Progenitor cell of endocrine pancreas (in vitro differentiated cells): ENCODE measurements at regions not wholly inside any gene's neighbourhood (a gene's known extent, or its start where the extent isn't known, plus 50 kb on each side); places are given as distances from the start of the nearest gene placed in this dataset.

Experiments
- DNase-seq: peaks from one replicate; pipeline ENCODE4 v3.0.0; 2021; ENCODE audit warnings: low spot score; ENCODE audit not compliant: unreplicated experiment
- H3K27ac Mint-ChIP-seq: 2 replicates; pipeline ENCODE4 v1.8.0; 2021; ENCODE audit warnings: mild to moderate bottlenecking, moderate library complexity, mixed read lengths
- H3K27me3 Mint-ChIP-seq: 2 replicates; pipeline ENCODE4 v1.8.0; 2021; ENCODE audit warnings: mixed read lengths
- H3K36me3 Mint-ChIP-seq: 2 replicates; pipeline ENCODE4 v1.8.0; 2022; ENCODE audit warnings: mixed read lengths; ENCODE audit not compliant: insufficient read depth
- H3K4me1 Mint-ChIP-seq: 2 replicates; pipeline ENCODE4 v1.8.0; 2021; ENCODE audit warnings: low read depth, mixed read lengths
- H3K4me3 Mint-ChIP-seq: 2 replicates; pipeline ENCODE4 v1.8.0; 2021; ENCODE audit warnings: low read depth, mild to moderate bottlenecking, moderate library complexity, mixed read lengths
- H3K9me3 Mint-ChIP-seq: 2 replicates; pipeline ENCODE4 v1.8.0; 2021; ENCODE audit warnings: low read depth, mixed read lengths
- CTCF ChIP-seq: fragments of 200-600 bp; sonication (generic); IDR thresholded peaks from one replicate; pipeline ENCODE4 v1.5.0; 2021; ENCODE audit warnings: antibody characterized with exemption, mild to moderate bottlenecking; ENCODE audit not compliant: unreplicated experiment

GRCh38 chr18:41513438-41513837 is 441.6 kb upstream of the PIK3C3 start:
- Mint-ChIP-seq H3K4me1 (no peaks in the 10 kb centered on the region), H3K4me3 (no peak overlapping the region), H3K27ac (no peak overlapping the region), H3K27me3 (no peaks in the 10 kb centered on the region), H3K36me3 (peaks cover 6% of the 10 kb centered on the region), H3K9me3 (no peaks in the 10 kb centered on the region)
- TF ChIP-seq CTCF = no peak
- DNase-seq = no peak

DNA sequence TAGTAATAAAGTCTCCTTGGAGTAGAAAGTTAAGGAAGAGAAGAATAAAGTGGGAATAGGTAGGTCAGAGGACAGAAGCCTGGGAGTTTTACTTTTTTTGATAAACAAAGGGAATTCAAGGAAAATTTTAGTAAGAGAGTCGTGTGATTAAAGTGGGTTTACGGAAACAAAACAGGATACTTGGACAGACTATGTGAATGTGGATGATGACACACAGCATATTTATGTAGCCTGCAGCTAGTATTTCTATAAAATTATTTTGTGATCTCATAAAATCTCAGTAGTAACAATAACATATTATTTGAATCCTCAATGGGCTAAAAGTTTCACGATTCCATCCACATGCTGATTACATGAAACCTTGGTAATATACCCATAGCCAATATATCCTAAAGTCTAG is 450.7 kb upstream of the PIK3C3 start:
- peaks cover 14% of the 10 kb centered on the region for H3K4me1 Mint-ChIP-seq
- no peak overlapping the region for H3K4me3 Mint-ChIP-seq
- no peaks in the 10 kb centered on the region for H3K36me3 Mint-ChIP-seq
- H3K27me3 Mint-ChIP-seq = no peaks in the 10 kb centered on the region
- no peak overlapping the region for H3K27ac Mint-ChIP-seq
- H3K9me3 Mint-ChIP-seq = no peaks in the 10 kb centered on the region
- no peak for TF ChIP-seq CTCF
- DNase-seq = no peak

GRCh38 chr18:41501848-41502247 is 453.2 kb upstream of the PIK3C3 start:
- Mint-ChIP-seq H3K36me3 (no peaks in the 10 kb centered on the region), H3K4me1 (peaks cover 16% of the 10 kb centered on the region), H3K27me3 (no peaks in the 10 kb centered on the region), H3K9me3 (no peaks in the 10 kb centered on the region), H3K27ac (no peak overlapping the region), H3K4me3 (no peak overlapping the region)
- no peak for DNase-seq
- TF ChIP-seq CTCF = no peak

- Mint-ChIP-seq H3K4me3 (no peak overlapping the region), H3K27me3 (no peaks in the 10 kb centered on the region), H3K9me3 (no peaks in the 10 kb centered on the region), H3K27ac (no peak overlapping the region), H3K36me3 (peaks cover 9% of the 10 kb centered on the region), H3K4me1 (peaks cover 16% of the 10 kb centered on the region)
- no peak for TF ChIP-seq CTCF
- DNase-seq = no peak
Measured at GRCh38 chr18:41499345-41499744, 455.7 kb upstream of the PIK3C3 start.

DNA sequence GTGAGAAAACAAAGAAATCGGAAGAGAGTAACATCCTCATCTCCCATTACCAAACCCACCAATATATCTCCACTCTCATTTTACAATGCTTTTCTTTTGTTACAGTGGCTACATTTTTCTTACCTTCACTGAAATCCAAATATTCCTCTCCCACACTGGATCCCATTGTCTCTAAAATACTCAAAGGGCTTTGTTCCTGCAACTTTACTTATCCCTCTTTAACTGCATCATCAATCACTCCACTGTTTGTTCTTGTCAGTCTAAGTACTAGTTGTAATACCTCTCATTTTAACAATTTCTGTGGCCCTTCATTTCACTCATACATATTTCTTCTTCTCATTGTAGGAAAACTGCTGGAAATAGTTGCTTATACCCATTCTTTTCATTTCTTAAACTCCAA is 464.2 kb upstream of the PIK3C3 start:
- Mint-ChIP-seq H3K27me3 (no peaks in the 10 kb centered on the region), H3K4me1 (peaks cover 29% of the 10 kb centered on the region), H3K4me3 (no peak overlapping the region), H3K27ac (peak overlapping the region; percentile 69), H3K36me3 (peaks cover 20% of the 10 kb centered on the region), H3K9me3 (peaks cover 8% of the 10 kb centered on the region)
- no peak for DNase-seq
- no peak for TF ChIP-seq CTCF

- no peak for DNase-seq
- peaks cover 4% of the 10 kb centered on the region for H3K36me3 Mint-ChIP-seq
- no peak for TF ChIP-seq CTCF
- H3K27ac Mint-ChIP-seq = no peak overlapping the region
- no peaks in the 10 kb centered on the region for H3K27me3 Mint-ChIP-seq
- peaks cover 6% of the 10 kb centered on the region for H3K9me3 Mint-ChIP-seq
- H3K4me1 Mint-ChIP-seq = peaks cover 28% of the 10 kb centered on the region
- no peak overlapping the region for H3K4me3 Mint-ChIP-seq
Measured at GRCh38 chr18:41486575-41486974, 468.5 kb upstream of the PIK3C3 start.
